Stimulated activated naive CD8-positive, alpha-beta T cell treated with anti-CD3 and anti-CD28 coated beads, Interleukin-15, Interleukin-2, amounts not matched to agents 100 U/mL and 50 U/mL, for 24 hours (primary cell): ENCODE measurements at regions not wholly inside any gene's neighbourhood (a gene's known extent, or its start where the extent isn't known, plus 50 kb on each side); places are given as distances from the start of the nearest gene placed in this dataset.
"Not testable (repeated sequence)": the region's sequence is repeated elsewhere in the genome, so short reads cannot be mapped to it uniquely, and the experiment has no call there.

Experiments used
- ATAC-seq: fragments of 150-1000 bp; cut with Tn5 transposase; one replicate; pipeline ENCODE4 v1.10.0; 2021
- DNase-seq: peaks from one replicate; pipeline ENCODE4 v3.0.0; 2021

DNA sequence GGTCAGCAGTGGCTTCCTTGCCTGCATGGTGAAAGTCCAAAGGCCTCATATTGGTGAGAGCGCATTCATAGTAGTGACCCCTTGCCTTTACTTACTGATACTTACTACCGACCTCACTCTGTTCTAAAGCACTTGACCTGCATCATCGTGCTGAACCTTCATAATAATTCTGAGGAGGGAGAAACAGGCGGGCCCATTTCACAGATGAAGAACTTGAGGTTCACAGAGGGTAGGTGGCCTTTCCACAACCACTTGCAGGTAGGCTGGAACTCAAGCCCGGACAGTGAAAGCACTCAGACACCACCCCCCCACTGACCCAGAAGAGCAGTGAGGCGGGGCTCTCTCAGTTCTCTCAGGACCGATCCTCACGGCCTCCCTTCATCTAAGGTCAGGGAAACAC lies 149.4 kb upstream of the CHST15 start:
- ATAC-seq (no peak), DNase-seq (no peak)

DNA sequence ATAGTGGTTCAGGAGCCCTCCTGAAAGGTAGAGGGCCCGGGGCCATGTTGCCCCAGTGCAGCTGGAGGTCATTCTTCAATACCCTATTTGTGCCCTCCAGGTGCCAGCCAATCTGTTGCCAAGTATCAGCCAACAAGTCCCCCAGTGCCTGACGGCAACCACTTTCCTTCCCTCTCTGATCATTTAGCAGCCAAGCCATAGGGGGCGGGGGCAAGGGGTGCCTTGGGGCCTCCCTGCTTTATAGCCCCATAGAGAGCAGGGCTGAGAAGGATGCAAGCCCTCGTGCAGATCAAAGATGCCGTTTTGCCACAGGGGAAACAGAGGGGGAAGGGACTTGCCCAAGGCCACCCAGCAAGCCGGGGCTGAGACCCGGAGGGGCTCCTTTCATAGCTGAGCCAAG lies 149.0 kb upstream of the CHST15 start:
- DNase-seq (no peak), ATAC-seq (no peak)

DNA sequence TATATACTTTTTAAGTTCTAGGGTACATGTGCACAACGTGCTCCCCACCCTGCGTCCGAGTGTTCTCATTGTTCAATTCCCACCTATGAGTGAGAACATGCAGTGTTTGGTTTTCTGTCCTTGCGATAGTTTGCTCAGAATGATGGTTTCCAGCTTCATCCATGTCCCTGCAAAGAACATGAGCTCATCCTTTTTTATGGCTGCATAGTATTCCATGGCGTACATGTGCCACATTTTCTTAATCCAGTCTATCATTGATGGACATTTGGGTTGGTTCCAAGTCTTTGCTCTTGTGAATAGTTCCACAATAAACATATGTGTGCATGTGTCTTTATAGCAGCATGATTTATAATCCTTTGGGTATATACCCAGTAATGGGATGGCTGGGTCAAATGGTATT lies 148.1 kb upstream of the CHST15 start:
- DNase-seq, ATAC-seq: not testable (repeated sequence)

DNA sequence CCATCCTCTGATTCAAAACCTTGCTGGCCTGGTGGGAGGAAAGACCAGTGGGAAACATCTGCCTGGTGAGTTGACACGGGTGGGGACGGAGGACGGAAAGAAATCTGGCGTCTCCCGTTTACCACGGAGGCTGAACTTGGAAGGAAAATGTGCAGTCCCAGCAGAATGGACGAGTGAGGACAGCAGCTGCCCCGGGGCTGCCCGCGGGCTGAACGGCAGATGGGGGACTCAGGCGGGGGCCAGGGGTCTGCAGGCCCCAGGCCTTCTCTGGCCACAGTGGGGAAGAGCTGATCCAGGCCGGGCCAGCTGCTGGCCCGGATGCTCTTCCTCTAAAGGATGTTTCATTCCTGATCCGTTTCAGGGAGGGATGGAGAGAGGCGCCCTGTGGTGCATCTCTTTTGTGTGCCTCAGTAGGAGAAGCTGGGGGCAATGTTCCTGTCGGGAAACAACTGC lies 147.5 kb upstream of the CHST15 start:
- no peak for DNase-seq

DNA sequence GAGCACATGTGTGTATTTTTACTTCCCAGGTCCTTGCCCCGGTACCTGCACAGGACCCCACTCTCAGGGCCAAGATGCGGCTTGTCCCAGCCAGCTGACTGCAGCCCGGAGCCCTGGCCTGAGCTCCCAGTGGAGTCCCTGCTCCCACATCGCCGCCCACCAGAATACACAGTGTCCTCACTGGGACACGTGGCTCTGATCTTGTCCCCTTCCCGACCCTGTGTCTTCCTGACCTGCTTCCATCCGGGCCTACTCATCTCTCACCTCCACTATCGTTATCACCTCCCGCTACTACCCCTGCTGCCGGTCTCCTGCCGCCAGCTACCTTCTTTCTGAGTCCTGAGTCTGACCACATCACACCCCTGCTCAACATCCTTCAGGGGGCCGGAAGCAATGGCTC lies 146.3 kb upstream of the CHST15 start:
- ATAC-seq: no peak
- DNase-seq: no peak

More for the DNA sequence above, 147.5 kb upstream of the CHST15 start:
- no peak for ATAC-seq

DNA sequence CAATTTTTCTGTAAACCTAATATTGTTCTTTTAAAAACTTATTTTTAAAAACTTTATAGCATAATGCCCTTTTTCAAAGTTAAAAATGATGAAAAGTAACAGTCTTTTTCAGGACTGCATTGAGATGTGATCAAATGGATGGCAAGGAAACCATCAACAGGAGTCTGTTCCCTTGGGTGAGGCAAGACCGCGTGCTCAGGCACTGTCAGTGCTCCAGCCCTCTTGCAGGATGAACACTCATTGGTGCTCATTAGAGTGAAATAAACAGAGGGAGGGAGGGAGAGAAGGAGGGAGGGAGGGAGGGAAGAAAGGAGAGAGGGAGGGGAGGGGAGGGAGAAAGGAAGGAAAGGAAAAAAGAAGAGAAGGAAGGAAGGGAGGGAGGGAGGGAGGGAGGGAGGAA lies 145.7 kb upstream of the CHST15 start:
- DNase-seq: no peak
- ATAC-seq: no peak

DNA sequence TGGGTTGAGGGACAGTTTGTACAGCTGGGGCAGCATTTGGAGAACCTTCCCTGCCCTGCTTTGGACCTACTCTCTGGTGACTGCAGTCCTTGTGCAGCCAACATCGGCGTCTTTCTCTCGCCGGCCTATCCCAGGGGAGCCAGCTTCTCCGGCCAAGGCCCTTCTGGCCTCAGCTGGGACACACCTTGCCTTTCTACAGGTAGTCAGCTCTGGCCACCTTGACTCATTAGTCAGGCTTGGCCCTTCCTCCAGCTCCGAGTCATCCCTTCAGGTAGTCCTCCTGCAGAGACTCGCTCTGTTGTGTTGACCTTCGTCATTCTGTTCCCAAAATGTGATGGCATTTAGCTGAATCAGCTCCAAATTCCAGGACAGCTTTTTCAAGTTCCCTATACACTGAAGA lies 145.0 kb upstream of the CHST15 start:
- ATAC-seq (no peak), DNase-seq (no peak)

DNA sequence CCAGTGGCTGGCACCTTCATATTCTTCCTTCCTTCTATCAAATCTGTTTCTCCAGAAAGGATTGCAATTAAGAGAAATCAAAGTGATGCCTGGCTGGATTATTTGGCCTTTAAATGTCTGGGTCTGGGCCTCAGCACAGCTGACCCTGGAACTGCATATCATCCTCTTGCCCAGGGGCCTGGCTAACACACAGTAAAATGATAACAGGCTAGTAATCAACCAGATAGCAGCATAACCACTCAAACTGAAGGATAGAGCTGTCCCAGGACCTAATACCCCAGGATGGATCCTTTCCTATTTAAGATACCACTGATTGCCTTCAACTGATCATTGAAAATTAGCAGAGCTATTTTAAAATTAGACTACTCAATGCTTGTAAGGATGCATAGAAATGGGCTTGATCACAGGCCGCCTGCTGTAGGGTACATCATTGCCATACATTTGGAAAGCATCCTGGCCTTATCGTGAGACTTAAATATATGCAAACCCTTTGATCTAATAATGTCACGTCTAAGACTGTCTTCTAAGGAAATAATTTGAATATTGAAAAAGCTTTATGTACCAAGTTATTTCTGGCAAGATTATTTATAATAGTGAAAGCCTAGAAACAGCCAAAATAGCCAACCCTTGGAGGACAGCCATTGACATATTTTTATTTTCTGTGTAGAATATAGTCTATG lies 144.0 kb upstream of the CHST15 start:
- ATAC-seq: no peak
- no peak for DNase-seq

DNA sequence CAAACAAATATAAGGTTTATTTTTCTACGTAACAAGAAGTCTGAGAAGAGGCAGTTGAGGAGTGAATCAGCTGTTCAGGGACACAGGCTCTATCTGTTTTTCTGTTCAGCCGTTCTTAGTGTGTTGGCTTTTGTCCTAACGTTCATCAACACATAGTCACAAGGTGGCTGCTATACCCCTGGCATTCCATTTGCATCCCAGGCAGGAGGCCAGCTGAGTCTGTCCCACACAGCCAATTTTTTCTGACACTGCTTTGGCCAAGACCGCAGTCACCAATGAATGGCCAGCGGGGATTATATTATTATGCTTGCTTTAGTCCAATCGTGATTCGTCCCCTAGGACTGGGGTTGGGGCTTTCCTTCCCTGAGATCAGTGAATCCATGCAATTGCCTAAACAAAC lies 143.4 kb upstream of the CHST15 start:
- ATAC-seq: no peak
- DNase-seq: no peak

DNA sequence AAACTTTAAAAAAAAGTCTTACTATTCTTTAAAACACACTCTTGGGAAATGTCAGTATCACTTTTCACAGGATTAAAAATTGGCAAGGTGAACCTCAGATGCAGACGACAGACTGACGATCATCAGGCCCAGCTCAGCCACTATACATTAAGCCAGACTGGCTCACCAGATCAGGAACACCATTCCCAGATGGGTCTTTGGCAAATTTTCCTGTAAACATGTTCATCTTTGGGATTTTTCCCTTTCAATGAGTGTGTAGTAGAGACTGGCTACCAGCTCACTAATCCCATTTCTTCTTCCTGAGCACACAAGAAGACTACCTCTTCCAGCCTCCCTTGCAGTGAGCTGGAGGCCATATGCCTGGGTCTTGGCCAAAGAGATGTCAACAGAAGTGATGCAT lies 142.7 kb upstream of the CHST15 start:
- DNase-seq (no peak), ATAC-seq (no peak)

DNA sequence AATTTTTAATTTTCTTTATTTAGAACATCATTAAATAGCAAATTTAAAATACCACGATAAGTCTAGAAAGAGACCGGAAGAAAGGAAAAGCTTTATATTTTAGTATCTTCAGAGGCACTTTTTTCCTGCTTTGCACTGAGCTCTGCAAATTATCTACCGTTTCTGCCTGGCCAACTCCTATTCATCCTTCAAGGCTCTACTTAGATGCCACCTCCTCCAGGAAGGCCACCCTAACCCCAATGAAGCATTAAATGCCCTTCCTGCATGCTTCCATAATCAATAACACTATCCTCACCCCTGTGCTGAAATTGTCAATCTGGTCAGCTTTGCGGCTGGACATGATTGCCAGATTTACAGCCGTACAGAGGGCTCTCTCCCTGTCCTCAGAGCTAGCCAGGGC lies 141.8 kb upstream of the CHST15 start:
- ATAC-seq: no peak
- DNase-seq: no peak

DNA sequence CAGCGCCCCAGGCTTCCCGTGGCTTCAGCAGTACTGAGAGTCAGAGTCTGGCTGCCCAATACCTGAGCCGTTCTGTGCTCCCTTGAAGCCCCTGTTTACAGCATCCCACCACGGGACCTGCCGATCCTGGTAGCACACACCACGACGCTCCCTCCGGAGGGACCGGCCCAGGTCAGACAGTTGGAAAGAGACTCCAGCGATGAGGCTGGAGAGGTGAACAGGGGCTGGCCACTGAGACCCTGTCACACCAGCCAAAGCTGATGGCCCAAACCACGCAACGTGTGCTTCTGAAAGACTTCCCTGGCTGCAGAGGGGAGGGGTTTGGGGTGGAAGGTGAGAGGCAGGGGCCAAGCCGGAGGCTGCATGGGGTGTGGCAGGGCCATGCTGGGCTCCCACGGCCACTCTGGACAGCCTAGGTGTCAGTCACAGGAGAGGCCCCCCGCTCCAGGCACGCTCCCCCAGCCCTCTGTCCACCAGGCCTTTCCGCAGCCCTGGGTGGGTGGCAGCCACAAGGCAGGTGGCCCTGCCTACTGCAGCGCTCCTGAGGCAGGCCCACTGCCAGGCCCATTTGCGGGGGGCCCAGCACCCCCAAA lies 140.2 kb upstream of the CHST15 start:
- no peak for ATAC-seq
- no peak for DNase-seq

DNA sequence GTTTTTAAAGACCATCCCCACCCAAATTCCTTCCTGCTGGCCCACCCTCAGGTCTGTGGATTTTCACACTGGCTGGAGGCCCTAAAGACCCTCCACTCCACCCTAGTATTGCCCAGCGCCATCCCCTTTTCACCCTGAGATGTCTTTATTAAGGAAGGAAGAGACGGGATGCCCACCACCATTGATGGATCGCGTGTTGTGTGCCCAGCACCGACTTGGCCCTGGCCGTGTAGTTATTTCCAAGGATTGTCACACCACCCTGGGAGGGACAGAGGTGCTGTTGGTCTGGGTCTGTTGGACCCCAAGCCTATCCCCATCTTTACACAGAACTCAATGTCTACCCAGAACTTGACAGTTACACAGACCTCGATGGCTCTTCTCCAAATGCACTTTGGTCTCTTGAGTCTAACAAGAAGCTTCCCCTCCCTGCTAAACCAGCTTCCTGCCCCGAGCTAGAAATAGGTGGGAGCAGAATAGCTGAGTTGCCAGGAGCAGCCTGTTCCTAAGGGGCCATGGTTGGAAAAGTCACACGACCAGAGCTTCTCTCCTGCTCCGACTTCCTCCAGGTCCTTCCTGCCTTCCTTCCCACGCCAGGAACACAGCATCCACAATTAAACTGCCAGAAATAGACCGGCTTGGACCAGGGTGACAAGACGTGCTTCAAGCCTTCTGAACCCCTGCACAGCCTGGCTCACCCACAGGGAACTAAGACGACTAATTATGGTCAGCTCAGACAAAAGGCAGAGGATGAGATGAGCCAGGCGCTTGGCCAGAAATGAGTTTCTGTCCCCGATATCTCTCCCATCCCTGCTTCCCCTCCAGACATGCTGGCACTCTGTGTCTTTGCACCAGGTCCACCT lies 139.5 kb upstream of the CHST15 start:
- no peak for ATAC-seq
- no peak for DNase-seq

DNA sequence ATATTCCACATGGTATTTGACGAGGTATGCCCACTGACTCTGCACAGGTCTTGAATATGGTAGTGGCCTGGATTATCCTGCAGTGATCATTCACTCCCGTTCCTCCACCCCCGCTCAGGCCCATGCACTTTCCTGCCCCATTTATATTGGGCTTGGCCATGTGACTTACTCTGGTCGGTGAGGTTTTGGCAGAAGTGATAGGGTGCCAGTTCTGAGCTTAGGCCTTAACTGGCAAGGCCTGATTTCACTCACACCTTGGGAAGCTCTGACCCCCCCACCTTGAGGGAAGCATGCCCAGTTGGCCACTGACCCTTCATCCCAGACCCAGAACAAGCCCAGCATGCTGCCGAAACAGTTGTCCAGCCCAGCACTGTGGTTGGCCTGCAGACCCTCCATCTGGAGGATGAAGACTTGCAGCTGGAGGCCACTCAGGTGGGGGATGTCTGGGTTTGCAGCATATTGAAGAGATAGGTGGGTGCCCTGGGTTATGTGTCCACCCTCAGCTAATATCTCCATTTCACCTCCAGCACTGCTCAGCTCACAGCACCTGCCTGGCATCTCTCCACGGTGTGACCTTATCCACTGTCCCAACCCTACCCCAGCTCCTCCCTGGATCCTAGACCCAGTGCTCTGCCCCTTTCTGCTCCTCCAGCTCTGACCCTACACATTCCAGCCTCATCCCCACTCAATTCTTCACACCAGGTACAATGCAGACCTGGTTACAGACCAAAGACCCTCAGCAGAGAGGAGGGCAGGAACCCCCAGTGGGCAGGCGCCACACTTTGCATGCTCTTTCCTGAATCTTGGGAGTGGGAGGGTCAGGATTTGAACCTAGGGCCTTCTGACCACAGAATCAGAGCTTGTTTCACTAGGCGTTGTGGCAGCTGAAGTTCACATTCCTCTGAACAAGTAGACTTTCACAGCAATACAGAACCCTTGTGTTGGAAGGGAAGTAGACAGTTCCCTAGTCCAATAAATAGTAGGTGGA lies 138.1 kb upstream of the CHST15 start:
- peak; percentile 39 for DNase-seq
- peak; percentile 75 for ATAC-seq

DNA sequence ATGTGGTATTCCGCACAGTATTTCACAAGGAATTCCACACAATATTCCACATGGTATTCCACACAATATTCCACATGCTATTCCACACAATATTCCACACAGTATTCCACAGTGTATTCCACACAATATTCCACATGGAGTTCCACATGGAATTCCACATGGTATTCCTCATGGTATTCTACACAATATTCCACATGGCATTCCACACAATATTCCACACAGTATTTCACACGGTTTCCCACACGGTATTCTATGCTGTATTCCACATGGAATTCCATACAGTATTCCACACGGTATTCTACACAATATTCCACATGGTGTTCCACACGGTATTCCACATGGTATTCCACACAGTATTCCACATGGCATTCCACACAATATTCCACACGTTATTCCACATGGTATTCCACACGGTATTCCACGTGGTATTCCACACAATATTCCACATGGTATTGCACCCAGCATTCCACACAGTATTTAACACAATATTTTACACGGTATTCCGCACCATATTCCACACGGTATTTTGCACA lies 137.3 kb upstream of the CHST15 start:
- no peak for ATAC-seq
- no peak for DNase-seq

DNA sequence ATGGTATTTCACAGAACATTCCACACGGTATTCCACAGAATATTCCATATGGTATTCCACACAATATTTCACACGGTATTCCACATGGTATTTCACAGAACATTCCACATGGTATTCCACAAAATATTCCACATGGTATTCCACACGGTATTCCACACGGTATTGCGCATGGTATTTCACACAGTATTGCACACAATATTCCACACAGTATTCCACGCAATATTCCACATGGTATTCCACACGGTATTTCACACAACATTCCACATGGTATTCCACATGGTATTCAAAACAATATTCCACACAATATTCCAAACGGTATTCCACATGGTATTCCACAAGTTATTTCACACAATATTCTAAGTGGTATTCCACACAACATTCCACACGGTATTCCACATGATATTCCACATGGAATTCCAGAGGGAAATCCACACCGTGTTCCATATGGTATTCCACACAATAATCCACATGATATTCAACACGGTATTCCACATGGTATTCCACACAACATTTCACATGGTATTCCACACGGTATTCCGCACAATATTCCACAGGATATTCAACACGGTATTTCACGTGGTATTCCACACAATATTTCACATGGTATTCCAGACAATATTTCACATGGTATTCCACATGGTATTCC lies 136.7 kb upstream of the CHST15 start:
- DNase-seq (no peak), ATAC-seq (no peak)

DNA sequence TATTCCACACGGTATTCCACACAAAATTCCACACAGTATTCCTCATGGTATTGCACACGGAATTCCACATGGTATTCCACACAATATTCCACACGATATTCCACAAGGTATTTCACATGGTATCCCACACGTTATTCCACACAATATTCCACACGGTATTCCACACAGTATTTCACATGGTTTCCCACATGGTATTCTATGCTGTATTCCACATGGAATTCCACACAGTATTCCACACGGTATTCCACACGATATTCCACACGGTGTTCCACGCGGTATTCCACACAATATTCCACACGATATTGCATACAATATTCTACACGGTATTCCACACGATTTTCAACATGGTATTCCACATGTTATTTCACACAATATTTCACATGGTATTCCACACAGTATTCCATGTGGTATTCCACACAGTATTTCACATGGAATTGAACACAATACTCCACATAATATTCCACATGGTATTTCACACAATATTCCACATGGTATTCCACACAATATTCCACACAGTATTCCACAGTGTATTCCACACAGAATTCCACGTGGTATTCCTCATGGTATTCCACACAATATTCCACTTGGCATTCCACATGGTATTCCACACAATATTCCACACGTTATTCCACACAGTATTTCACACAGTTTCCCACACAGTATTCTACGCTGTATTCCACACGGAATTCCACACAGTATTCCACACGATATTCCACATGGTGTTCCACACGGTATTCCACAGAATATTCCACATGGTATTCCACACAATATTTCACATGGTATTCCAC lies 136.0 kb upstream of the CHST15 start:
- no peak for ATAC-seq

DNA sequence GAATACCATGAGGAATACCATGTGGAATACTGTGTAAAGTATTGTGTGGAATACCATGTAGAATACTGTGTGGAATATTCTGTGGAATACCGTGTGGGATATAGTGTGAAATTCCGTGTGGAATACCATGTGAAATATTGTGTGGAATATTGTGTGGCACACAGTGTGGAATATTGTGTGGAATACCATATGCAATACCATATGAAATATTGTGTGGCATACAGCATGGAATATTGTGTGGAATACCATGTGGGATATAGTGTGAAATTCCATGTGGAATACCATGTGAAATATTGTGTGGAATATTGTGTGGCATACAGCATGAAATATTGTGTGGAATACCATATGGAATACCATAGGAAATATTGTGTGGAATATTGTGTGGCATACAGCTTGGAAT lies 135.1 kb upstream of the CHST15 start:
- no peak for ATAC-seq
- no peak for DNase-seq

More for the DNA sequence above, 136.0 kb upstream of the CHST15 start:
- DNase-seq: no peak

DNA sequence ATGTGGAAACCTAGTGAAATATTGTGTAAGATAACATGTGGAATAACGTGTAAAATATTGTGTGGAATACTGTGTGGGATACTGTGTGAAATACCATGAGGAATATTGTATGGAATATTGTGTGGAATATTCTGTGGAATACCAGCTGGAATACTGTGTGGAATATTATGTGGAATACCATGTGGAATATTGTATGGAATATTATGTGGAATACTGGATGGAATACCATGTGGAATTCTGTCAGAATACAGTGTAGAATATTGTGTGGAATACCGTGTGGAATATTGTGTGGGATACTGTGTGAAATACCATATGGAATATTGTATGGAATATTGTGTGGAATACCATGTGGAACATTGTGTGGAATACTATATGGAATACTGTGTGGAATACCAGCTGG lies 134.6 kb upstream of the CHST15 start:
- ATAC-seq: no peak
- no peak for DNase-seq
